ENCODE measurements at regions not wholly inside any gene's neighbourhood (a gene's known extent, or its start where the extent isn't known, plus 50 kb on each side); places are given as distances from the start of the nearest gene placed in this dataset.

GRCh38 chr7:108723381-108723814, 153.7 kb downstream of the DNAJB9 start:
- Mint-ChIP-seq H3K9me3 (peaks cover 0 to 5% (median 2%) of the 10 kb centered on the region in 7 donors), H3K27me3 (ENCODE audit: low read depth in 3 of 3) (no peaks in the 10 kb centered on the region), H3K27ac (no peak overlapping the region), H3K4me1 (no peaks in the 10 kb centered on the region), H3K36me3 (no peaks in the 10 kb centered on the region), H3K4me3 (no peak overlapping the region)
- Histone ChIP-seq H4K20me1 (ENCODE audit: insufficient read depth, low read length) (no peaks in the 10 kb centered on the region), H3K79me2 (ENCODE audit: insufficient read depth, low read length) (no peaks in the 10 kb centered on the region), H3K27me3 (ENCODE audit: control insufficient read depth in 2 of 2, insufficient read depth in 2 of 2, low read length in 2 of 2) (no peaks in the 10 kb centered on the region), H3K4me1 (ENCODE audit: control insufficient read depth in 1 of 2, insufficient read depth in 2 of 2, low read length in 2 of 2) (no peaks in the 10 kb centered on the region), H3K36me3 (replicated peaks in 1 of 2; ENCODE audit: control insufficient read depth in 1 of 2, insufficient read depth in 2 of 2, low read length in 2 of 2) (no peaks in the 10 kb centered on the region), H3K4me3 (replicated peaks in 1 of 3; ENCODE audit: low read depth in 2 of 3, low read length in 3 of 3) (no peak overlapping the region), H3K9ac (ENCODE audit: insufficient read depth, low read length, poor library complexity, severe bottlenecking) (no peak overlapping the region), H3K27ac (ENCODE audit: low read depth in 1 of 2, low read length in 2 of 2) (no peak overlapping the region), H3K4me2 (replicated peaks; ENCODE audit: extremely low read depth, low read length, poor library complexity, severe bottlenecking) (no peak overlapping the region), H2AFZ (ENCODE audit: insufficient read depth, low read depth, low read length, poor library complexity, severe bottlenecking) (no peak overlapping the region), H3K9me3 (replicated peaks in 1 of 2; ENCODE audit: control insufficient read depth in 1 of 2, insufficient read depth in 1 of 2, low read length in 2 of 2) (peaks cover 2 to 7% of the 10 kb centered on the region in 2 donors)
- DNase-seq: no peak
- intact Hi-C loops (cut with micrococcal nuclease): no loop called here
- TF ChIP-seq CTCF (IDR thresholded peaks at IDR 0.05): no peak
- 71% methylated on average over 1 of the region's 4 CpGs for WGBS (ENCODE audit: insufficient coverage)

GRCh38 chr7:108724251-108725100, 154.8 kb downstream of the DNAJB9 start:
- H3K4me3 ChIP-seq (replicated peaks in 1 of 3; ENCODE audit: low read depth in 2 of 3, low read length in 3 of 3): no peak overlapping the region
- no CpG with 5 or more reads among the region's 3 CpGs for WGBS (ENCODE audit: insufficient coverage)
- Mint-ChIP-seq H3K4me3 (no peak overlapping the region), H3K9me3 (peaks cover 0 to 5% (median 4%) of the 10 kb centered on the region in 7 donors), H3K27ac (no peak overlapping the region), H3K27me3 (ENCODE audit: low read depth in 3 of 3) (no peaks in the 10 kb centered on the region), H3K36me3 (no peaks in the 10 kb centered on the region), H3K4me1 (no peaks in the 10 kb centered on the region)
- H3K36me3 ChIP-seq (replicated peaks in 1 of 2; ENCODE audit: control insufficient read depth in 1 of 2, insufficient read depth in 2 of 2, low read length in 2 of 2): no peaks in the 10 kb centered on the region
- H3K9ac ChIP-seq (ENCODE audit: insufficient read depth, low read length, poor library complexity, severe bottlenecking): no peak overlapping the region
- H3K4me2 ChIP-seq (replicated peaks; ENCODE audit: extremely low read depth, low read length, poor library complexity, severe bottlenecking): no peak overlapping the region
- intact Hi-C loops (cut with micrococcal nuclease): no loop called here
- H3K79me2 ChIP-seq (ENCODE audit: insufficient read depth, low read length): no peaks in the 10 kb centered on the region
- H3K27ac ChIP-seq (ENCODE audit: low read depth in 1 of 2, low read length in 2 of 2): no peak overlapping the region
- H4K20me1 ChIP-seq (ENCODE audit: insufficient read depth, low read length): no peaks in the 10 kb centered on the region
- no peaks in the 10 kb centered on the region for H3K4me1 ChIP-seq (ENCODE audit: control insufficient read depth in 1 of 2, insufficient read depth in 2 of 2, low read length in 2 of 2)
- no peak for DNase-seq
- H3K27me3 ChIP-seq (ENCODE audit: control insufficient read depth in 2 of 2, insufficient read depth in 2 of 2, low read length in 2 of 2): no peaks in the 10 kb centered on the region
- H2AFZ ChIP-seq (ENCODE audit: insufficient read depth, low read depth, low read length, poor library complexity, severe bottlenecking): no peak overlapping the region
- no peak for TF ChIP-seq CTCF (IDR thresholded peaks at IDR 0.05)
- peaks cover 2 to 7% of the 10 kb centered on the region in 2 donors for H3K9me3 ChIP-seq (replicated peaks in 1 of 2; ENCODE audit: control insufficient read depth in 1 of 2, insufficient read depth in 1 of 2, low read length in 2 of 2)
